PC-9 (cell line): ENCODE measurements at regions not wholly inside any gene's neighbourhood (a gene's known extent, or its start where the extent isn't known, plus 50 kb on each side); places are given as distances from the start of the nearest gene placed in this dataset.

Experiments used
- BruUV-seq: library from RNA; stranded (reverse); fragments of 400-500 nt; replicated peaks from 2 replicates; lab custom pipeline; 2021; lab: Mats Ljungman, UMichigan
- CTCF ChIA-PET: fragments of 300-600 bp; sonication (Branson Sonifier 250); formaldehyde crosslinking; loops from one replicate; lab custom pipeline; 2022; ENCODE audit warnings: antibody characterized with exemption; lab: Charles Lee
- POLR2A ChIA-PET: fragments of 300-600 bp; sonication (Branson Sonifier 250); formaldehyde crosslinking; loops from one replicate; lab custom pipeline; 2022; ENCODE audit warnings: antibody characterized with exemption; ENCODE audit not compliant: unreplicated experiment; lab: Charles Lee
- DNase-seq, 2 experiments: peaks; one replicate each; pipeline versions ENCODE4 v3.0.0 to v3.0.0-alpha.2; 2015 to 2022; ENCODE audit warnings: mixed read lengths in 1 of 2
- H2AFZ ChIP-seq: fragments of 200-600 bp; sonication (generic); 2 replicates; pipeline ENCODE4 v1.8.1; 2017; ENCODE audit warnings: antibody characterized with exemption
- H3F3A ChIP-seq: fragments of 200-600 bp; sonication (generic); 2 replicates; pipeline ENCODE4 v1.8.1; 2017; ENCODE audit warnings: antibody characterized with exemption, mild to moderate bottlenecking, low read depth; ENCODE audit not compliant: insufficient read depth
- H3K27ac ChIP-seq: fragments of 200-600 bp; sonication (generic); 2 replicates; pipeline ENCODE4 v1.6.1; 2016; ENCODE audit warnings: mixed run types
- H3K27me3 ChIP-seq: fragments of 200-600 bp; sonication (generic); 2 replicates; pipeline ENCODE4 v1.6.1; 2016; ENCODE audit warnings: low read depth, mixed run types; ENCODE audit not compliant: insufficient read depth
- H3K36me3 ChIP-seq: fragments of 200-600 bp; sonication (generic); 2 replicates; pipeline ENCODE4 v1.6.1; 2016; ENCODE audit warnings: low read depth, mixed run types
- H3K4me1 ChIP-seq: fragments of 200-600 bp; sonication (generic); replicated peaks from 2 replicates; pipeline ENCODE4 v1.6.1; 2016; ENCODE audit warnings: mixed run types; ENCODE audit not compliant: insufficient read depth
- H3K4me2 ChIP-seq: fragments of 200-600 bp; sonication (generic); 2 replicates; pipeline ENCODE4 v1.6.1; 2017; ENCODE audit warnings: mixed run types
- H3K4me3 ChIP-seq: fragments of 200-600 bp; sonication (generic); 2 replicates; pipeline ENCODE4 v1.6.1; 2016; ENCODE audit warnings: mixed run types
- H3K79me2 ChIP-seq: fragments of 200-600 bp; sonication (generic); 2 replicates; pipeline ENCODE4 v1.6.1; 2017; ENCODE audit warnings: low read depth, mixed run types
- H3K9me2 ChIP-seq: fragments of 200-600 bp; sonication (generic); 2 replicates; pipeline ENCODE4 v1.8.1; 2017; ENCODE audit warnings: mild to moderate bottlenecking; ENCODE audit not compliant: insufficient read depth
- H3K9me3 ChIP-seq: fragments of 200-600 bp; sonication (generic); 2 replicates; pipeline ENCODE4 v1.8.1; 2016; ENCODE audit warnings: low read depth; ENCODE audit not compliant: insufficient read depth
- H4K20me1 ChIP-seq: fragments of 200-600 bp; sonication (generic); 2 replicates; pipeline ENCODE4 v1.8.1; 2017; ENCODE audit not compliant: insufficient read depth
- CTCF ChIP-seq: fragments of 200-600 bp; sonication (generic); conservative IDR thresholded peaks from 2 replicates; pipeline ENCODE4 v1.6.1; 2017; ENCODE audit warnings: mixed run types, antibody characterized with exemption, mild to moderate bottlenecking, moderate library complexity
- EZH2 ChIP-seq: fragments of 200-600 bp; sonication (generic); IDR thresholded peaks from 2 replicates; pipeline ENCODE4 v1.8.0; 2017; ENCODE audit warnings: antibody characterized with exemption, low read depth
- intact Hi-C: fragments of 100-400 bp; cut with micrococcal nuclease; formaldehyde crosslinking; loops from one replicate; pipeline ENCODE4 v1.10.0; 2022; ENCODE audit not compliant: unreplicated experiment

GRCh38 chr14:105817971-105818711 is 291.8 kb downstream of the TMEM121 start:
- TF ChIP-seq EZH2 (no peak), CTCF (no peak)
- Histone ChIP-seq H2AFZ (no peak overlapping the region), H3K4me2 (no peak overlapping the region), H3K9me3 (no peaks in the 10 kb centered on the region), H3K79me2 (no peaks in the 10 kb centered on the region), H3K27me3 (peaks cover 78% of the 10 kb centered on the region), H3K4me1 (no peaks in the 10 kb centered on the region), H3K4me3 (no peak overlapping the region), H3K9me2 (no peaks in the 10 kb centered on the region), H3F3A (no peaks in the 10 kb centered on the region), H4K20me1 (no peaks in the 10 kb centered on the region; the same call in 1 of the 2 replicates), H3K27ac (no peak overlapping the region), H3K36me3 (no peaks in the 10 kb centered on the region)
- no TSS peak for BruUV-seq
- intact Hi-C loops, result no loop called here
- ChIA-PET CTCF (no interaction called here), POLR2A (no interaction called here)
- no peak for DNase-seq

GRCh38 chr14:105818712-105819005 is 292.3 kb downstream of the TMEM121 start:
- POLR2A ChIA-PET, result no interaction called here
- TF ChIP-seq EZH2, result no peak
- TF ChIP-seq CTCF, result no peak
- BruUV-seq, result no TSS peak
- H3K36me3 ChIP-seq, result no peaks in the 10 kb centered on the region
- DNase-seq, result no peak
- intact Hi-C loops, result no loop called here
- no peak overlapping the region for H3K4me3 ChIP-seq
- H3K4me2 ChIP-seq, result no peak overlapping the region
- no peak overlapping the region for H2AFZ ChIP-seq
- CTCF ChIA-PET, result no interaction called here
- no peaks in the 10 kb centered on the region for H3K9me2 ChIP-seq
- H3K79me2 ChIP-seq, result no peaks in the 10 kb centered on the region
- peaks cover 75% of the 10 kb centered on the region for H3K27me3 ChIP-seq
- no peak overlapping the region for H3K27ac ChIP-seq
- H3K4me1 ChIP-seq, result no peaks in the 10 kb centered on the region
- H3F3A ChIP-seq, result no peaks in the 10 kb centered on the region
- H4K20me1 ChIP-seq, result no peaks in the 10 kb centered on the region; the same call in 1 of the 2 replicates
- H3K9me3 ChIP-seq, result no peaks in the 10 kb centered on the region

GRCh38 chr14:105830171-105830570 is 303.8 kb downstream of the TMEM121 start:
- Histone ChIP-seq H3K79me2 (no peaks in the 10 kb centered on the region), H3K27ac (no peak overlapping the region), H3K4me3 (no peak overlapping the region), H3K36me3 (no peaks in the 10 kb centered on the region), H2AFZ (no peak overlapping the region), H3K9me3 (no peaks in the 10 kb centered on the region), H3K9me2 (no peaks in the 10 kb centered on the region), H3K4me2 (no peak overlapping the region), H3K27me3 (peaks cover 61% of the 10 kb centered on the region), H3F3A (no peaks in the 10 kb centered on the region), H3K4me1 (no peaks in the 10 kb centered on the region), H4K20me1 (no peaks in the 10 kb centered on the region)
- ChIA-PET POLR2A (no interaction called here), CTCF (no interaction called here)
- no peak for TF ChIP-seq EZH2
- no peak for TF ChIP-seq CTCF
- DNase-seq, result no peak
- intact Hi-C loops, result no loop called here
- BruUV-seq, result no TSS peak
